ENCODE measurements at regions not wholly inside any gene's neighbourhood (a gene's known extent, or its start where the extent isn't known, plus 50 kb on each side); places are given as distances from the start of the nearest gene placed in this dataset.
"Not testable (repeated sequence)": the region's sequence is repeated elsewhere in the genome, so short reads cannot be mapped to it uniquely, and the experiment has no call there.

DNA sequence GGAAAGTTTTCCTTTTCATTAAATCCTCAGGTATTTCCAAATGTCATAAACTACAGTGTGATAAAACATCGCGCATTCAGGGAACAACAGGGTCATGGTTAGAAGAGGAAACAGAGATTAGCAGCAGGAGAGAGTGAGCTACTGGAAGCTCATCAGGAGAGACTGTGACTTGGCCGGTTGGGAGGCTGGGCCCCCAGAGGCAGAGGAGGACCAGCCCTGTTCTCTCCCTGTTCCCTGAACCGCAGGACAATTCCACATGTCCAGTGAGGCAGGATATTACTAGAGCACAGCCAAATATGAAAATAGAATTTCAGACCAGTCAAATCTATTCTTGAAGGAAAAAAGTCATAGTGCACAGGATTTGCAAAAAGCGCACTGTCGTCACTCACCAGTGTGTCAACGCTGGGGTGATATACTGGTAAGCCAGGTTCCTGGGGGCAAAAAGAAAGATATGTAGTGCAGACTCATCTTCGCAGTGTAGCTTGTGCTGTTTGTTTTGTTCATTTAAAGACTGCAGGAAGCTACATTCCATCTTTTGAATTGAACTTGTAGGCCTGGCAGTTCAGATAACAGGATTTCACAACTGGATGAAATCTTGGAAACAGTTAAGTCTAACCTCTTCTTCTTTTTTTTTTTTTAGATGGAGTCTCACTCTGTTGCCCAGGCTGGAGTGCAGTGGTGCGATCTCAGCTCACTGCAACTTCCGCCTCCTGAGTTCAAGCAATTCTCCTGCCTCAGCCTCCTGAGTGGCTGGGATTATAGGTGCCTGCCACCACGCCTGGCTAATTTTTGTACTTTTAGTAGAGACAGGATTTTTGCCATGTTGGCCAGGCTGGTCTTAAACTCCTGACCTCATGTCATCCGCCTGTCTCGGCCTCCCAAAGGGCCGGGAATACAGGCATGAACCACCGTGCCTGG lies 162.6 kb upstream of the PABPC3 start:
- TF ChIP-seq, protein P1, sequence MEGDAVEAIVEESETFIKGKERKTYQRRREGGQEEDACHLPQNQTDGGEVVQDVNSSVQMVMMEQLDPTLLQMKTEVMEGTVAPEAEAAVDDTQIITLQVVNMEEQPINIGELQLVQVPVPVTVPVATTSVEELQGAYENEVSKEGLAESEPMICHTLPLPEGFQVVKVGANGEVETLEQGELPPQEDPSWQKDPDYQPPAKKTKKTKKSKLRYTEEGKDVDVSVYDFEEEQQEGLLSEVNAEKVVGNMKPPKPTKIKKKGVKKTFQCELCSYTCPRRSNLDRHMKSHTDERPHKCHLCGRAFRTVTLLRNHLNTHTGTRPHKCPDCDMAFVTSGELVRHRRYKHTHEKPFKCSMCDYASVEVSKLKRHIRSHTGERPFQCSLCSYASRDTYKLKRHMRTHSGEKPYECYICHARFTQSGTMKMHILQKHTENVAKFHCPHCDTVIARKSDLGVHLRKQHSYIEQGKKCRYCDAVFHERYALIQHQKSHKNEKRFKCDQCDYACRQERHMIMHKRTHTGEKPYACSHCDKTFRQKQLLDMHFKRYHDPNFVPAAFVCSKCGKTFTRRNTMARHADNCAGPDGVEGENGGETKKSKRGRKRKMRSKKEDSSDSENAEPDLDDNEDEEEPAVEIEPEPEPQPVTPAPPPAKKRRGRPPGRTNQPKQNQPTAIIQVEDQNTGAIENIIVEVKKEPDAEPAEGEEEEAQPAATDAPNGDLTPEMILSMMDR (conservative IDR thresholded peaks at IDR 0.05; ENCODE audit: low read depth in 2 of 2): not testable (repeated sequence)
- TF ChIP-seq EZH2phosphoT487 (IDR thresholded peaks at IDR 0.05; ENCODE audit: unreplicated experiment); EZH2 (IDR thresholded peaks at IDR 0.05; ENCODE audit: low read depth, unreplicated experiment); NANOG (IDR thresholded peaks at IDR 0.05; ENCODE audit: borderline replicate concordance); POLR2AphosphoS5 (IDR thresholded peaks at IDR 0.05; ENCODE audit: low read depth); CREB1 (CRISPR knock-in tag; IDR thresholded peaks at IDR 0.05; ENCODE audit: low read depth); JUNB (IDR thresholded peaks at IDR 0.05; ENCODE audit: unreplicated experiment); ZNF114 (CRISPR knock-in tag; IDR thresholded peaks at IDR 0.05); ZNF331 (CRISPR knock-in tag; IDR thresholded peaks at IDR 0.05; ENCODE audit: low read depth); STAT1 (IDR thresholded peaks at IDR 0.05; ENCODE audit: unreplicated experiment): not testable (repeated sequence)
- TF ChIP-seq, protein P2, sequence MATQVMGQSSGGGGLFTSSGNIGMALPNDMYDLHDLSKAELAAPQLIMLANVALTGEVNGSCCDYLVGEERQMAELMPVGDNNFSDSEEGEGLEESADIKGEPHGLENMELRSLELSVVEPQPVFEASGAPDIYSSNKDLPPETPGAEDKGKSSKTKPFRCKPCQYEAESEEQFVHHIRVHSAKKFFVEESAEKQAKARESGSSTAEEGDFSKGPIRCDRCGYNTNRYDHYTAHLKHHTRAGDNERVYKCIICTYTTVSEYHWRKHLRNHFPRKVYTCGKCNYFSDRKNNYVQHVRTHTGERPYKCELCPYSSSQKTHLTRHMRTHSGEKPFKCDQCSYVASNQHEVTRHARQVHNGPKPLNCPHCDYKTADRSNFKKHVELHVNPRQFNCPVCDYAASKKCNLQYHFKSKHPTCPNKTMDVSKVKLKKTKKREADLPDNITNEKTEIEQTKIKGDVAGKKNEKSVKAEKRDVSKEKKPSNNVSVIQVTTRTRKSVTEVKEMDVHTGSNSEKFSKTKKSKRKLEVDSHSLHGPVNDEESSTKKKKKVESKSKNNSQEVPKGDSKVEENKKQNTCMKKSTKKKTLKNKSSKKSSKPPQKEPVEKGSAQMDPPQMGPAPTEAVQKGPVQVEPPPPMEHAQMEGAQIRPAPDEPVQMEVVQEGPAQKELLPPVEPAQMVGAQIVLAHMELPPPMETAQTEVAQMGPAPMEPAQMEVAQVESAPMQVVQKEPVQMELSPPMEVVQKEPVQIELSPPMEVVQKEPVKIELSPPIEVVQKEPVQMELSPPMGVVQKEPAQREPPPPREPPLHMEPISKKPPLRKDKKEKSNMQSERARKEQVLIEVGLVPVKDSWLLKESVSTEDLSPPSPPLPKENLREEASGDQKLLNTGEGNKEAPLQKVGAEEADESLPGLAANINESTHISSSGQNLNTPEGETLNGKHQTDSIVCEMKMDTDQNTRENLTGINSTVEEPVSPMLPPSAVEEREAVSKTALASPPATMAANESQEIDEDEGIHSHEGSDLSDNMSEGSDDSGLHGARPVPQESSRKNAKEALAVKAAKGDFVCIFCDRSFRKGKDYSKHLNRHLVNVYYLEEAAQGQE (IDR thresholded peaks at IDR 0.05; ENCODE audit: unreplicated experiment): not testable (repeated sequence)
- TF ChIP-seq, protein P3, sequence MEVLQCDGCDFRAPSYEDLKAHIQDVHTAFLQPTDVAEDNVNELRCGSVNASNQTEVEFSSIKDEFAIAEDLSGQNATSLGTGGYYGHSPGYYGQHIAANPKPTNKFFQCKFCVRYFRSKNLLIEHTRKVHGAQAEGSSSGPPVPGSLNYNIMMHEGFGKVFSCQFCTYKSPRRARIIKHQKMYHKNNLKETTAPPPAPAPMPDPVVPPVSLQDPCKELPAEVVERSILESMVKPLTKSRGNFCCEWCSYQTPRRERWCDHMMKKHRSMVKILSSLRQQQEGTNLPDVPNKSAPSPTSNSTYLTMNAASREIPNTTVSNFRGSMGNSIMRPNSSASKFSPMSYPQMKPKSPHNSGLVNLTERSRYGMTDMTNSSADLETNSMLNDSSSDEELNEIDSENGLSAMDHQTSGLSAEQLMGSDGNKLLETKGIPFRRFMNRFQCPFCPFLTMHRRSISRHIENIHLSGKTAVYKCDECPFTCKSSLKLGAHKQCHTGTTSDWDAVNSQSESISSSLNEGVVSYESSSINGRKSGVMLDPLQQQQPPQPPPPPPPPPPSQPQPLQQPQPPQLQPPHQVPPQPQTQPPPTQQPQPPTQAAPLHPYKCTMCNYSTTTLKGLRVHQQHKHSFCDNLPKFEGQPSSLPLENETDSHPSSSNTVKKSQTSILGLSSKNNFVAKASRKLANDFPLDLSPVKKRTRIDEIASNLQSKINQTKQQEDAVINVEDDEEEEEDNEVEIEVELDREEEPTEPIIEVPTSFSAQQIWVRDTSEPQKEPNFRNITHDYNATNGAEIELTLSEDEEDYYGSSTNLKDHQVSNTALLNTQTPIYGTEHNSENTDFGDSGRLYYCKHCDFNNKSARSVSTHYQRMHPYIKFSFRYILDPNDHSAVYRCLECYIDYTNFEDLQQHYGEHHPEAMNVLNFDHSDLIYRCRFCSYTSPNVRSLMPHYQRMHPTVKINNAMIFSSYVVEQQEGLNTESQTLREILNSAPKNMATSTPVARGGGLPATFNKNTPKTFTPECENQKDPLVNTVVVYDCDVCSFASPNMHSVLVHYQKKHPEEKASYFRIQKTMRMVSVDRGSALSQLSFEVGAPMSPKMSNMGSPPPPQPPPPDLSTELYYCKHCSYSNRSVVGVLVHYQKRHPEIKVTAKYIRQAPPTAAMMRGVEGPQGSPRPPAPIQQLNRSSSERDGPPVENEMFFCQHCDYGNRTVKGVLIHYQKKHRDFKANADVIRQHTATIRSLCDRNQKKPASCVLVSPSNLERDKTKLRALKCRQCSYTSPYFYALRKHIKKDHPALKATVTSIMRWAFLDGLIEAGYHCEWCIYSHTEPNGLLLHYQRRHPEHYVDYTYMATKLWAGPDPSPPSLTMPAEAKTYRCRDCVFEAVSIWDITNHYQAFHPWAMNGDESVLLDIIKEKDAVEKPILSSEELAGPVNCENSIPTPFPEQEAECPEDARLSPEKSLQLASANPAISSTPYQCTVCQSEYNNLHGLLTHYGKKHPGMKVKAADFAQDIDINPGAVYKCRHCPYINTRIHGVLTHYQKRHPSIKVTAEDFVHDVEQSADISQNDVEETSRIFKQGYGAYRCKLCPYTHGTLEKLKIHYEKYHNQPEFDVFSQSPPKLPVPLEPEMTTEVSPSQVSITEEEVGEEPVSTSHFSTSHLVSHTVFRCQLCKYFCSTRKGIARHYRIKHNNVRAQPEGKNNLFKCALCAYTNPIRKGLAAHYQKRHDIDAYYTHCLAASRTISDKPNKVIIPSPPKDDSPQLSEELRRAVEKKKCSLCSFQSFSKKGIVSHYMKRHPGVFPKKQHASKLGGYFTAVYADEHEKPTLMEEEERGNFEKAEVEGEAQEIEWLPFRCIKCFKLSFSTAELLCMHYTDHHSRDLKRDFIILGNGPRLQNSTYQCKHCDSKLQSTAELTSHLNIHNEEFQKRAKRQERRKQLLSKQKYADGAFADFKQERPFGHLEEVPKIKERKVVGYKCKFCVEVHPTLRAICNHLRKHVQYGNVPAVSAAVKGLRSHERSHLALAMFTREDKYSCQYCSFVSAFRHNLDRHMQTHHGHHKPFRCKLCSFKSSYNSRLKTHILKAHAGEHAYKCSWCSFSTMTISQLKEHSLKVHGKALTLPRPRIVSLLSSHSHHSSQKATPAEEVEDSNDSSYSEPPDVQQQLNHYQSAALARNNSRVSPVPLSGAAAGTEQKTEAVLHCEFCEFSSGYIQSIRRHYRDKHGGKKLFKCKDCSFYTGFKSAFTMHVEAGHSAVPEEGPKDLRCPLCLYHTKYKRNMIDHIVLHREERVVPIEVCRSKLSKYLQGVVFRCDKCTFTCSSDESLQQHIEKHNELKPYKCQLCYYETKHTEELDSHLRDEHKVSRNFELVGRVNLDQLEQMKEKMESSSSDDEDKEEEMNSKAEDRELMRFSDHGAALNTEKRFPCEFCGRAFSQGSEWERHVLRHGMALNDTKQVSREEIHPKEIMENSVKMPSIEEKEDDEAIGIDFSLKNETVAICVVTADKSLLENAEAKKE (CRISPR knock-in tag; IDR thresholded peaks at IDR 0.05): not testable (repeated sequence)
- TF ChIP-seq, protein P4, sequence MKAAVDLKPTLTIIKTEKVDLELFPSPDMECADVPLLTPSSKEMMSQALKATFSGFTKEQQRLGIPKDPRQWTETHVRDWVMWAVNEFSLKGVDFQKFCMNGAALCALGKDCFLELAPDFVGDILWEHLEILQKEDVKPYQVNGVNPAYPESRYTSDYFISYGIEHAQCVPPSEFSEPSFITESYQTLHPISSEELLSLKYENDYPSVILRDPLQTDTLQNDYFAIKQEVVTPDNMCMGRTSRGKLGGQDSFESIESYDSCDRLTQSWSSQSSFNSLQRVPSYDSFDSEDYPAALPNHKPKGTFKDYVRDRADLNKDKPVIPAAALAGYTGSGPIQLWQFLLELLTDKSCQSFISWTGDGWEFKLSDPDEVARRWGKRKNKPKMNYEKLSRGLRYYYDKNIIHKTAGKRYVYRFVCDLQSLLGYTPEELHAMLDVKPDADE (IDR thresholded peaks at IDR 0.05): not testable (repeated sequence)

Data from GM23338 (cell line).